MG63 (cell line): ENCODE measurements at regions not wholly inside any gene's neighbourhood (a gene's known extent, or its start where the extent isn't known, plus 50 kb on each side); places are given as distances from the start of the nearest gene placed in this dataset.

Source experiments
- DNase-seq: peaks from one replicate; pipeline ENCODE4 v3.0.0-alpha.2; 2020
- H3K27me3 ChIP-seq: fragments of 250-450 bp; sonication (Bioruptor Pico); 2 replicates; pipeline ENCODE4 v1.5.1; 2020; ENCODE audit warnings: mild to moderate bottlenecking, moderate library complexity
- H3K36me3 ChIP-seq: fragments of 250-450 bp; sonication (Bioruptor Pico); 2 replicates; pipeline ENCODE4 v1.5.1; 2020; ENCODE audit warnings: mild to moderate bottlenecking, moderate library complexity
- H3K4me3 ChIP-seq: fragments of 250-450 bp; sonication (Bioruptor Pico); 2 replicates; pipeline ENCODE4 v1.5.1; 2020; ENCODE audit warnings: mild to moderate bottlenecking, moderate library complexity
- H3K9me3 ChIP-seq: fragments of 250-450 bp; sonication (Bioruptor Pico); 2 replicates; pipeline ENCODE4 v1.5.1; 2020; ENCODE audit warnings: mild to moderate bottlenecking, moderate library complexity

- Histone ChIP-seq H3K36me3 (no peaks in the 10 kb centered on the region), H3K9me3 (no peaks in the 10 kb centered on the region), H3K4me3 (no peak overlapping the region), H3K27me3 (no peaks in the 10 kb centered on the region)
- no peak for DNase-seq
Measured at GRCh38 chr11:69931994-69932910, 113.0 kb upstream of the FGF3 start.

GRCh38 chr11:69934861-69935494 lies 115.8 kb upstream of the FGF3 start:
- H3K27me3 ChIP-seq = no peaks in the 10 kb centered on the region
- no peak overlapping the region for H3K4me3 ChIP-seq
- peak; percentile 41 for DNase-seq
- H3K36me3 ChIP-seq = no peaks in the 10 kb centered on the region
- H3K9me3 ChIP-seq = no peaks in the 10 kb centered on the region

GRCh38 chr11:69935941-69936505 lies 116.8 kb upstream of the FGF3 start:
- no peak for DNase-seq
- no peaks in the 10 kb centered on the region for H3K36me3 ChIP-seq
- H3K9me3 ChIP-seq = no peaks in the 10 kb centered on the region
- no peak overlapping the region for H3K4me3 ChIP-seq
- no peaks in the 10 kb centered on the region for H3K27me3 ChIP-seq

- DNase-seq = no peak
- H3K9me3 ChIP-seq = no peaks in the 10 kb centered on the region
- no peaks in the 10 kb centered on the region for H3K27me3 ChIP-seq
- H3K4me3 ChIP-seq = no peak overlapping the region
- H3K36me3 ChIP-seq = no peaks in the 10 kb centered on the region
Measured at GRCh38 chr11:69936771-69937170, 117.6 kb upstream of the FGF3 start.

- no peaks in the 10 kb centered on the region for H3K36me3 ChIP-seq
- H3K9me3 ChIP-seq = no peaks in the 10 kb centered on the region
- H3K27me3 ChIP-seq = no peaks in the 10 kb centered on the region
- no peak overlapping the region for H3K4me3 ChIP-seq
- DNase-seq = no peak
Measured at GRCh38 chr11:69938206-69938605, 119.0 kb upstream of the FGF3 start.

- no peaks in the 10 kb centered on the region for H3K36me3 ChIP-seq
- no peak overlapping the region for H3K4me3 ChIP-seq
- no peak for DNase-seq
- H3K27me3 ChIP-seq = no peaks in the 10 kb centered on the region
- no peaks in the 10 kb centered on the region for H3K9me3 ChIP-seq
Measured at GRCh38 chr11:69939551-69940245, 120.5 kb upstream of the FGF3 start.

GRCh38 chr11:69940246-69940610 lies 121.0 kb upstream of the FGF3 start:
- no peaks in the 10 kb centered on the region for H3K27me3 ChIP-seq
- DNase-seq = no peak
- H3K36me3 ChIP-seq = no peaks in the 10 kb centered on the region
- H3K4me3 ChIP-seq = no peak overlapping the region
- no peaks in the 10 kb centered on the region for H3K9me3 ChIP-seq

- Histone ChIP-seq H3K4me3 (no peak overlapping the region), H3K27me3 (no peaks in the 10 kb centered on the region), H3K9me3 (no peaks in the 10 kb centered on the region), H3K36me3 (no peaks in the 10 kb centered on the region)
- DNase-seq = no peak
Measured at GRCh38 chr11:69941546-69942332, 122.5 kb upstream of the FGF3 start.

- DNase-seq = no peak
- Histone ChIP-seq H3K9me3 (no peaks in the 10 kb centered on the region), H3K27me3 (no peaks in the 10 kb centered on the region), H3K4me3 (no peak overlapping the region), H3K36me3 (no peaks in the 10 kb centered on the region)
Measured at GRCh38 chr11:69942333-69942820, 123.2 kb upstream of the FGF3 start.

GRCh38 chr11:69943066-69943465 lies 123.8 kb upstream of the FGF3 start:
- peak; percentile 47 for DNase-seq
- Histone ChIP-seq H3K36me3 (no peaks in the 10 kb centered on the region), H3K4me3 (no peak overlapping the region), H3K9me3 (no peaks in the 10 kb centered on the region), H3K27me3 (no peaks in the 10 kb centered on the region)

- no peak overlapping the region for H3K4me3 ChIP-seq
- no peak for DNase-seq
- no peaks in the 10 kb centered on the region for H3K27me3 ChIP-seq
- H3K36me3 ChIP-seq = no peaks in the 10 kb centered on the region
- no peaks in the 10 kb centered on the region for H3K9me3 ChIP-seq
Measured at GRCh38 chr11:69943506-69943905, 124.3 kb upstream of the FGF3 start.

GRCh38 chr11:69944146-69944795 lies 125.1 kb upstream of the FGF3 start:
- H3K4me3 ChIP-seq = no peak overlapping the region
- no peak for DNase-seq
- no peaks in the 10 kb centered on the region for H3K9me3 ChIP-seq
- H3K27me3 ChIP-seq = no peaks in the 10 kb centered on the region
- no peaks in the 10 kb centered on the region for H3K36me3 ChIP-seq

GRCh38 chr11:69945157-69945556 lies 125.9 kb upstream of the FGF3 start:
- no peak for DNase-seq

GRCh38 chr11:69947059-69947792 lies 128.0 kb upstream of the FGF3 start:
- no peaks in the 10 kb centered on the region for H3K27me3 ChIP-seq
- no peak for DNase-seq

More at GRCh38 chr11:69945157-69945556, 125.9 kb upstream of the FGF3 start:
- Histone ChIP-seq H3K36me3 (no peaks in the 10 kb centered on the region), H3K27me3 (no peaks in the 10 kb centered on the region), H3K4me3 (no peak overlapping the region), H3K9me3 (no peaks in the 10 kb centered on the region)

GRCh38 chr11:69947793-69948255 lies 128.6 kb upstream of the FGF3 start:
- H3K27me3 ChIP-seq = no peaks in the 10 kb centered on the region
- no peak overlapping the region for H3K4me3 ChIP-seq
- DNase-seq = no peak
- H3K36me3 ChIP-seq = no peaks in the 10 kb centered on the region
- H3K9me3 ChIP-seq = peaks cover 4% of the 10 kb centered on the region

More at GRCh38 chr11:69947059-69947792, 128.0 kb upstream of the FGF3 start:
- no peak overlapping the region for H3K4me3 ChIP-seq
- H3K9me3 ChIP-seq = peaks cover 4% of the 10 kb centered on the region
- H3K36me3 ChIP-seq = no peaks in the 10 kb centered on the region
